Mesendoderm (in vitro differentiated cells): ENCODE measurements at regions not wholly inside any gene's neighbourhood (a gene's known extent, or its start where the extent isn't known, plus 50 kb on each side); places are given as distances from the start of the nearest gene placed in this dataset.

Experiments used
- DNase-seq: peaks from one replicate; pipeline ENCODE4 v3.0.0; 2013
- H2AK5ac ChIP-seq: 2 replicates; pipeline ENCODE4 v1.6.1; 2013; ENCODE audit warnings: low read length, inconsistent platforms
- H2BK120ac ChIP-seq: 2 replicates; pipeline ENCODE4 v1.6.1; 2013; ENCODE audit warnings: low read depth, mild to moderate bottlenecking, low read length, moderate library complexity, mixed read lengths
- H2BK15ac ChIP-seq: replicated peaks from 2 replicates; pipeline ENCODE4 v1.6.1; 2013; ENCODE audit warnings: low read depth, mild to moderate bottlenecking, moderate library complexity
- H2BK5ac ChIP-seq: 2 replicates; pipeline ENCODE4 v1.6.1; 2013; ENCODE audit warnings: low read length, inconsistent platforms
- H3K18ac ChIP-seq: 2 replicates; pipeline ENCODE4 v1.6.1; 2013; ENCODE audit warnings: mild to moderate bottlenecking, low read length, mixed read lengths
- H3K23ac ChIP-seq: one replicate; pipeline ENCODE4 v1.6.1; 2013; ENCODE audit warnings: low read length
- H3K27ac ChIP-seq: 2 replicates; pipeline ENCODE4 v1.5.1; 2013; ENCODE audit warnings: low read depth, mild to moderate bottlenecking, inconsistent platforms, low read length, moderate library complexity
- H3K27me3 ChIP-seq: 2 replicates; pipeline ENCODE4 v1.6.1; 2013; ENCODE audit warnings: low read length, control low read depth, mild to moderate bottlenecking, inconsistent platforms; ENCODE audit not compliant: insufficient read depth, poor library complexity
- H3K36me3 ChIP-seq: 2 replicates; pipeline ENCODE4 v1.6.1; 2013; ENCODE audit warnings: low read length, inconsistent platforms; ENCODE audit not compliant: control insufficient read depth, insufficient read depth
- H3K4ac ChIP-seq: one replicate; pipeline ENCODE4 v1.6.1; 2013; ENCODE audit warnings: low read depth, mild to moderate bottlenecking, low read length, moderate library complexity
- H3K4me1 ChIP-seq: 2 replicates; pipeline ENCODE4 v1.6.1; 2013; ENCODE audit warnings: low read depth, low read length, inconsistent platforms; ENCODE audit not compliant: control insufficient read depth
- H3K4me2 ChIP-seq: 2 replicates; pipeline ENCODE4 v1.6.1; 2013; ENCODE audit warnings: low read length
- H3K4me3 ChIP-seq: 2 replicates; pipeline ENCODE4 v1.5.1; 2013; ENCODE audit warnings: mild to moderate bottlenecking, low read length
- H3K56ac ChIP-seq: one replicate; pipeline ENCODE4 v1.6.1; 2013; ENCODE audit warnings: low read length
- H3K79me1 ChIP-seq: 2 replicates; pipeline ENCODE4 v1.6.1; 2013; ENCODE audit warnings: low read length, inconsistent platforms
- H3K79me2 ChIP-seq: 2 replicates; pipeline ENCODE4 v1.6.1; 2013; ENCODE audit warnings: mild to moderate bottlenecking, low read length; ENCODE audit not compliant: control insufficient read depth, insufficient read depth
- H3K9ac ChIP-seq: 2 replicates; pipeline ENCODE4 v1.6.1; 2013; ENCODE audit warnings: low read length, inconsistent platforms
- H4K5ac ChIP-seq: one replicate; pipeline ENCODE4 v1.6.1; 2013; ENCODE audit warnings: low read length
- H4K8ac ChIP-seq: one replicate; pipeline ENCODE4 v1.6.1; 2013; ENCODE audit warnings: low read depth, mild to moderate bottlenecking, control low read depth, low read length, moderate library complexity
- WGBS: extraction: QIAGEN DNeasy Blood & Tissue Kit; methylation state at CpG from one replicate; pipeline ENCODE4 v1.1.7; 2013; ENCODE audit warnings: low lambda C conversion rate, missing lambda C conversion rate; ENCODE audit not compliant: insufficient coverage; ENCODE audit errors: extremely low coverage; 5-methylcytosine and 5-hydroxymethylcytosine counted together

DNA sequence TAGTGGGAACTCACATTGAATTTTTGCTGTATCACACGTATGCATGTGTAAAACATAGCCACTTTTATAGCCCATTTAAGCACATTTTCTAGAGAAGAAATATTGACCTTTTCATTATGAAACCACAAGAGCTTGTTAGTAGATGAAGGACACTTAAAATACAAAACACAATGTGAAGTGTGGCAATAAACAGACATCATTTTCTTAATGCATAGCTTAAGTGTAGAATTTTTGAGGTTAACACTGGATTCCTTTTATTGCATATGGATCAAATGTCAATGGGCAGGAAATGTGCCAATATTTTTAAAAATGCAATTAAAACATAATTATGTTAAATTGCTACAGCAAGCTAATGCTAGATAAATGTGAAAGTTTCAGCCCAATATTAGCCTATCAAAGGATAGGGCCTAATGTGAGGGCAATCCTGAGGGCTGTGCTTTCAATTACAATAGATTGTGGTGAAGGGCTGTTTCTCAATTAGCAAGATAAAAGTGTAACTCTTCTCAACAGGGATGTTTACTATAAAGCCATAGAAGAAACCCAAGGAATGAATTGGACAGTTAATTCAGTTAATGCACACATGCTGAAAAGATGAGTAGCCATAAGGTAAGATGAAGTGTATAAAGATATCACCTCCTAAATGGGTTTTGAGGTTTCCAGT is 489.0 kb upstream of the CDIN1 start:
- H2BK15ac ChIP-seq = no peak overlapping the region
- no peak overlapping the region for H3K4ac ChIP-seq
- no peak for DNase-seq
- no peaks in the 10 kb centered on the region for H3K36me3 ChIP-seq
- no peak overlapping the region for H3K18ac ChIP-seq
- no peak overlapping the region for H3K9ac ChIP-seq
- H3K4me2 ChIP-seq = no peak overlapping the region
- no peaks in the 10 kb centered on the region for H3K79me2 ChIP-seq
- no peak overlapping the region for H2BK5ac ChIP-seq
- no peak overlapping the region for H4K5ac ChIP-seq
- H3K56ac ChIP-seq = no peak overlapping the region
- no peak overlapping the region for H4K8ac ChIP-seq
- H3K23ac ChIP-seq = no peak overlapping the region
- H3K4me1 ChIP-seq = no peaks in the 10 kb centered on the region
- H3K79me1 ChIP-seq = no peaks in the 10 kb centered on the region
- WGBS = no CpG with 5 or more reads among the region's 1 CpG
- H3K27me3 ChIP-seq = no peaks in the 10 kb centered on the region
- H3K4me3 ChIP-seq = no peak overlapping the region
- H3K27ac ChIP-seq = no peak overlapping the region
- H2AK5ac ChIP-seq = no peak overlapping the region
- H2BK120ac ChIP-seq = no peak overlapping the region

DNA sequence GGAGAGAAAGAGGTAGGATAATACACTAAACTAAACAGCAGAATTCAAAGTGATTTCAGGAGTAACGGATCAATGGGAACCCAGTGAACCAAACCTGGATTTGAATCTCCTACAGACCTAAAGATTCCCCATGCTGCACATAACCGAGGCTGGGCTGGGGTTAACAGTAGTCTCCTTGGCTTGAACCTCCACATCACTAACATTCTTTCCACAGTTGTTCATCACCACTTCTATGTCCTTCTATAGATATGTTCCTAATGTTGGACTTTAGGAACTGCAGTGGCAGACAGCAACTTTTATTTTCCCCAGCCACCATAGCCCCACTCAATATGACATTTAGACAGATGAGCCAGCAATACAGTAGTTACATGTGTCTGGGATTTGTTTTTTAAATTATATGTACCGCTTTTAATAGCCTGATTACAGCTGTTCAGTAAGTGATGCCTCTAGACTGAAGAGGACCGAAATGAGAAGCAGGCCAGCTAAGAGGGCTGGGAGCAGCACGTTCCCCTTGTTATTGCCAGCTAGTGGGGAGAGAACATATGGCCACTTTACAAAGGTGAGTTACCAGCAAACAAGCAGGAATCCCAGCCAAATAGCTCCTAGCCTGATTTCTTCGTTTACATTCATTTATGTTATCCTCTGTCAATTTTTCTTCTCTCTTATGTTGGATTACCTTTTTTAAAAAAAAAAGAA is 472.6 kb upstream of the CDIN1 start:
- Histone ChIP-seq H3K56ac (no peak overlapping the region), H2BK15ac (no peak overlapping the region), H2BK120ac (no peak overlapping the region), H3K27ac (no peak overlapping the region), H3K23ac (no peak overlapping the region), H3K9ac (no peak overlapping the region), H3K4me1 (no peaks in the 10 kb centered on the region), H3K4ac (no peak overlapping the region), H3K79me2 (no peaks in the 10 kb centered on the region), H2AK5ac (no peak overlapping the region), H3K27me3 (no peaks in the 10 kb centered on the region), H2BK5ac (no peak overlapping the region), H4K5ac (no peak overlapping the region), H4K8ac (no peak overlapping the region), H3K79me1 (no peaks in the 10 kb centered on the region), H3K18ac (no peak overlapping the region), H3K4me2 (no peak overlapping the region), H3K36me3 (no peaks in the 10 kb centered on the region), H3K4me3 (no peak overlapping the region)
- no CpG with 5 or more reads among the region's 6 CpGs for WGBS
- no peak for DNase-seq

DNA sequence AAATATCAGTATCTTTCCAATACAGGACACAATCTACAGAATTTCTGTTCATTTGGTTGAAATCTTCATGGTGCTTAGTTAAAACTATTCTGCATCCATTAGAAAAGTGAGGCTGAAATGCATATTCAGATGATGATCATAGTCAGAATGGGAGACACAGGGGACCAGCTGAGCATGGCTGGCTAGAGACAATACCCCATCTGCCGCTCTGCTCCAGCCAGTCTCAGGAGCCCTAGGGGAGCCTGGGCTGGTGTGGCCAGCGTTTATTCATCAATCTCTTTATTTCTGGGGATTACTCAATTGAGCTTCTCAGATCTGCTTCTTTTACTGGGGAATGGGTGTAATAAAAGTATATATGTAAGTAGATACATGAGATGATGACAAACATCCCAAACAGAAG is 470.9 kb upstream of the CDIN1 start:
- H2AK5ac ChIP-seq = no peak overlapping the region
- no peak overlapping the region for H3K18ac ChIP-seq
- H4K8ac ChIP-seq = no peak overlapping the region
- no peak overlapping the region for H2BK120ac ChIP-seq
- no peak overlapping the region for H3K9ac ChIP-seq
- H3K27ac ChIP-seq = no peak overlapping the region
- no peak overlapping the region for H3K4me2 ChIP-seq
- no peak overlapping the region for H2BK5ac ChIP-seq
- no peaks in the 10 kb centered on the region for H3K36me3 ChIP-seq
- H2BK15ac ChIP-seq = no peak overlapping the region
- no CpG with 5 or more reads among the region's 2 CpGs for WGBS
- no peaks in the 10 kb centered on the region for H3K79me1 ChIP-seq
- H3K27me3 ChIP-seq = no peaks in the 10 kb centered on the region
- no peaks in the 10 kb centered on the region for H3K79me2 ChIP-seq
- no peak overlapping the region for H4K5ac ChIP-seq
- H3K56ac ChIP-seq = no peak overlapping the region
- H3K4me1 ChIP-seq = no peaks in the 10 kb centered on the region
- DNase-seq = no peak
- no peak overlapping the region for H3K4me3 ChIP-seq
- no peak overlapping the region for H3K4ac ChIP-seq
- no peak overlapping the region for H3K23ac ChIP-seq

DNA sequence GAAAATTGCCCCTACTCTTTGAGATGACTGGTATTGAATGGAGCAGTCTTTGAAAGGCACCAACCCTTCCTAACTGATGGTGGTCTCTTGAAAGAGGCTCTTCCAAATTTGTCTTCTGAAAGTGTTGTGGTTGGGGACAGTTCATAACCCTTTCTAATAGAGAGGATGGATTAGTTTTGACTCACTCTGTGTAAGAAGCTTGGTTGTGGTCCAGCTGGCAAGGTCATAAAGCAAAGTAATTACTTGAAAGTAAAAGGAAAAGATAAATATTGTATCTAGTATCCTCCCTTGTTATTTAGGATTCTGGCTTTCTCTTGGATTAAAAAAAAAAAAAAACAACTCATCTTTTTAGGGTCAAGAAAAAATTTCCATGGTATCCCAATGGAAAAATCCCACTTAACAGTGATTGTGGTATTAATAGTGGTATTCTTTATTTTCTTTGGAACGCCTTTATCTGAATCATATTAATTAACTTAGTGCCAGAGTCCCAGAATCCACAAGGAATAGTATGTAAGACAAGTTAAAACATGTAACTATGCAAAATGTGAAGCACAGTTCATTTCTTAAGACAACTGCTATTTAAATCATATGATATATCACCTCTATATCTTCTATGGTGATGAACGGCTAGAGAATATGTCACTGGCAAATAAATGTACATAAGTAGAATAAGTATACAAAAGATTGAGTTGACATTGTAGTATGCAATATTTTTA is 469.3 kb upstream of the CDIN1 start:
- WGBS = no CpG with 5 or more reads among the region's 2 CpGs
- Histone ChIP-seq H3K18ac (no peak overlapping the region), H3K27me3 (no peaks in the 10 kb centered on the region), H2BK15ac (no peak overlapping the region), H3K23ac (no peak overlapping the region), H4K8ac (no peak overlapping the region), H2AK5ac (no peak overlapping the region), H3K9ac (no peak overlapping the region), H3K4me1 (no peaks in the 10 kb centered on the region), H3K4me2 (no peak overlapping the region), H3K4me3 (no peak overlapping the region), H3K56ac (no peak overlapping the region), H3K4ac (no peak overlapping the region), H3K36me3 (no peaks in the 10 kb centered on the region), H2BK5ac (no peak overlapping the region), H3K27ac (no peak overlapping the region), H4K5ac (no peak overlapping the region), H3K79me2 (no peaks in the 10 kb centered on the region), H3K79me1 (no peaks in the 10 kb centered on the region), H2BK120ac (no peak overlapping the region)
- no peak for DNase-seq

DNA sequence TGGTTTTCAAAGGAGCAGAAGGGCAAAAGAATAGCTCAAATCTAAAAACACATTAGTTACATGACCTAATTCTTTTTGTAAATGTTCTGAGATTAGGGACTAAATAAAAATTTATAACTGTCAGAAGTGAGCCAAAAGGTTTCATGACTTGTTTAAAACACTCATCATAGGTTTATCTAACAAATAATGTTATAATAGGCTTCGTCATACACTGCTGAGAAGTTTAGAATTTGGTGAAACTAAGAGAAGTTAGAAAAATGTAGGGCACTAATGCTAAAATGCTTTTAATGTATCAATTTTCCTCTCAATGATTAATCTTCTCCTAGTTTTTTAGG is 468.8 kb upstream of the CDIN1 start:
- H3K4ac ChIP-seq = no peak overlapping the region
- no peak overlapping the region for H2AK5ac ChIP-seq
- H4K5ac ChIP-seq = no peak overlapping the region
- H2BK120ac ChIP-seq = no peak overlapping the region
- no peaks in the 10 kb centered on the region for H3K36me3 ChIP-seq
- H3K18ac ChIP-seq = no peak overlapping the region
- no peak overlapping the region for H3K56ac ChIP-seq
- DNase-seq = no peak
- H3K79me1 ChIP-seq = no peaks in the 10 kb centered on the region
- H3K4me2 ChIP-seq = no peak overlapping the region
- no peaks in the 10 kb centered on the region for H3K4me1 ChIP-seq
- H3K4me3 ChIP-seq = no peak overlapping the region
- WGBS = no CpG with 5 or more reads among the region's 1 CpG
- H2BK15ac ChIP-seq = no peak overlapping the region
- no peaks in the 10 kb centered on the region for H3K79me2 ChIP-seq
- no peaks in the 10 kb centered on the region for H3K27me3 ChIP-seq
- H3K23ac ChIP-seq = no peak overlapping the region
- no peak overlapping the region for H4K8ac ChIP-seq
- no peak overlapping the region for H3K9ac ChIP-seq
- H2BK5ac ChIP-seq = no peak overlapping the region
- no peak overlapping the region for H3K27ac ChIP-seq
